Activated naive CD8-positive, alpha-beta T cell treated with anti-CD3 and anti-CD28 coated beads, Interleukin-2, amount 50 U/mL, for 16 hours (primary cell): ENCODE measurements at regions not wholly inside any gene's neighbourhood (a gene's known extent, or its start where the extent isn't known, plus 50 kb on each side); places are given as distances from the start of the nearest gene placed in this dataset.
"Not testable (repeated sequence)": the region's sequence is repeated elsewhere in the genome, so short reads cannot be mapped to it uniquely, and the experiment has no call there.

Experiments
- DNase-seq: peaks from one replicate; pipeline ENCODE4 v3.0.0-alpha.2; 2020; ENCODE audit warnings: low read depth, low spot score

GRCh38 chr14:87434011-87434410, 559.0 kb downstream of the GALC start:
- no peak for DNase-seq

GRCh38 chr14:87432698-87433097, 560.3 kb downstream of the GALC start:
- no peak for DNase-seq

GRCh38 chr14:87430810-87431209, 562.2 kb downstream of the GALC start:
- no peak for DNase-seq

- DNase-seq = no peak
Observed at GRCh38 chr14:87430214-87430613, 562.8 kb downstream of the GALC start.

- DNase-seq = no peak
Observed at GRCh38 chr14:87419925-87420324, 573.1 kb downstream of the GALC start.

GRCh38 chr14:87411370-87411769, 581.6 kb downstream of the GALC start:
- DNase-seq = no peak

GRCh38 chr14:87409393-87409792, 583.6 kb downstream of the GALC start:
- DNase-seq = no peak

GRCh38 chr14:87407344-87407743, 585.6 kb downstream of the GALC start:
- no peak for DNase-seq

GRCh38 chr14:87405563-87405962, 587.4 kb downstream of the GALC start:
- DNase-seq = no peak

- DNase-seq = no peak
Observed at GRCh38 chr14:87397499-87397898, 595.5 kb downstream of the GALC start.

- DNase-seq = no peak
Observed at GRCh38 chr14:87391066-87391465, 601.9 kb downstream of the GALC start.

GRCh38 chr14:87388946-87389345, 604.0 kb downstream of the GALC start:
- no peak for DNase-seq

- DNase-seq = no peak
Observed at GRCh38 chr14:87387806-87388205, 605.2 kb downstream of the GALC start.

GRCh38 chr14:87386524-87386923, 606.5 kb downstream of the GALC start:
- no peak for DNase-seq

- no peak for DNase-seq
Observed at GRCh38 chr14:87380054-87380453, 612.9 kb downstream of the GALC start.

GRCh38 chr14:87368751-87369150, 624.2 kb downstream of the GALC start:
- no peak for DNase-seq

GRCh38 chr14:87360246-87360645, 632.7 kb downstream of the GALC start:
- not testable (repeated sequence) for DNase-seq

- no peak for DNase-seq
Observed at GRCh38 chr14:87351007-87351406, 642.0 kb downstream of the GALC start.

GRCh38 chr14:87349921-87350320, 643.1 kb downstream of the GALC start:
- no peak for DNase-seq

GRCh38 chr14:87343652-87344051, 649.3 kb downstream of the GALC start:
- DNase-seq = no peak

GRCh38 chr14:87334997-87335685, 657.8 kb downstream of the GALC start:
- no peak for DNase-seq

- no peak for DNase-seq
Observed at GRCh38 chr14:87331991-87332390, 661.0 kb downstream of the GALC start.

- DNase-seq = no peak
Observed at GRCh38 chr14:87325741-87326140, 667.2 kb downstream of the GALC start.

GRCh38 chr14:87323191-87323590, 669.8 kb downstream of the GALC start:
- DNase-seq = no peak
